Breast epithelium (tissue), 4 donors: ENCODE measurements at regions not wholly inside any gene's neighbourhood (a gene's known extent, or its start where the extent isn't known, plus 50 kb on each side); places are given as distances from the start of the nearest gene placed in this dataset.

Experiments
- DNase-seq, 2 donors: peaks; one replicate each; pipeline ENCODE4 v3.0.0-alpha.2; 2019; ENCODE audit warnings: low spot score in 2 of 2
- H3K27ac ChIP-seq, 2 donors: fragments of 200-600 bp; sonication (generic) in 1 of 2; one replicate each; pipeline ENCODE4 v1.5.1; 2016 to 2019; ENCODE audit warnings: mild to moderate bottlenecking in 1 of 2
- H3K27me3 ChIP-seq, 2 donors: fragments of 200-600 bp; sonication (generic) in 1 of 2; one replicate each; pipeline versions ENCODE4 v1.5.1 to v1.6.0; 2017 to 2019; ENCODE audit warnings: control low read depth in 1 of 2, mild to moderate bottlenecking in 1 of 2
- H3K36me3 ChIP-seq: fragments of 200-600 bp; one replicate; pipeline ENCODE4 v1.5.1; 2019
- H3K4me1 ChIP-seq, 2 donors: fragments of 200-600 bp; sonication (generic); one replicate each; pipeline ENCODE4 v1.5.1; 2016 to 2019; ENCODE audit warnings: control low read depth in 1 of 2
- H3K4me3 ChIP-seq, 3 donors: fragments of 200-600 bp; sonication (generic); 1 replicate in 2 of 3; 2 replicates in 1 of 3; pipeline ENCODE4 v1.5.1; 2016 to 2019; ENCODE audit warnings: mild to moderate bottlenecking in 3 of 3, moderate library complexity in 2 of 3
- H3K9me3 ChIP-seq, 2 donors: fragments of 200-600 bp; sonication (generic) in 1 of 2; one replicate each; pipeline ENCODE4 v1.5.1; 2016 to 2019; ENCODE audit warnings: control low read depth in 1 of 2
- POLR2A ChIP-seq: fragments of 450-650 bp; IDR thresholded peaks from one replicate; pipeline ENCODE4 v1.6.1; 2016; ENCODE audit warnings: antibody characterized with exemption, mild to moderate bottlenecking, moderate library complexity
- POLR2AphosphoS5 ChIP-seq, 3 donors: sonication (generic); formaldehyde crosslinking; IDR thresholded peaks; one replicate each; pipeline ENCODE4 v1.6.1; 2017; ENCODE audit warnings: antibody characterized with exemption in 3 of 3
- intact Hi-C: fragments of 100-400 bp; cut with DNase I; formaldehyde crosslinking; loops from one replicate; pipeline ENCODE4 v1.15.1; 2023; ENCODE audit warnings: low total_unique reads
- TF ChIP-seq, protein P1 (sequence below), 3 donors: fragments of 450-650 bp; IDR thresholded peaks; one replicate each; pipeline ENCODE4 v1.5.1; 2016 to 2017; ENCODE audit warnings: antibody characterized with exemption in 3 of 3, mild to moderate bottlenecking in 3 of 3, moderate library complexity in 3 of 3

DNA sequence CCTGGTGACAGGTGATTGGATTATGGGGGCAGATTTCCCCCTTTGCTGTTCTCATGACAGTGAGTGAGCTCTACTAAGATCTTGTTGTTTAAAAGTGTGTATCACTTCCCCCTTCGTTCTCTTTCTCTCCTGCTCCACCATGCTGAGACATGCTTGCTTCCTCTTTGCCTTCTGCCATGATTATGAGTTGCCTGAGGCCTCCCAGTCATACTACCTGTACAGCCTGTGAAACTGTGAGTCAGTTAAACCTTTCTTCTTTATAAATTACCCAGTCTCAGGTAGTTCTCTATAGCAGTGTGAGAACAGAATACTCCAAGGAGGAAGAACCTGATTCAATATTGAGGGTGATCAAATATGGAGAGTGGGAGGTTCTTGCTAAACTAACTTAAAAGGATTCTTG lies 724.9 kb downstream of the DOK5 start:
- H3K36me3 ChIP-seq = no peaks in the 10 kb centered on the region
- no peaks in the 10 kb centered on the region for H3K27me3 ChIP-seq
- no peak for DNase-seq
- intact Hi-C loops = no loop called here
- no peak overlapping the region for H3K27ac ChIP-seq
- no peak overlapping the region for H3K4me3 ChIP-seq
- no peaks in the 10 kb centered on the region for H3K4me1 ChIP-seq
- TF ChIP-seq POLR2A (no peak), POLR2AphosphoS5 (IDR thresholded peaks at IDR 0.05) (no peak)
- TF ChIP-seq, protein P1, sequence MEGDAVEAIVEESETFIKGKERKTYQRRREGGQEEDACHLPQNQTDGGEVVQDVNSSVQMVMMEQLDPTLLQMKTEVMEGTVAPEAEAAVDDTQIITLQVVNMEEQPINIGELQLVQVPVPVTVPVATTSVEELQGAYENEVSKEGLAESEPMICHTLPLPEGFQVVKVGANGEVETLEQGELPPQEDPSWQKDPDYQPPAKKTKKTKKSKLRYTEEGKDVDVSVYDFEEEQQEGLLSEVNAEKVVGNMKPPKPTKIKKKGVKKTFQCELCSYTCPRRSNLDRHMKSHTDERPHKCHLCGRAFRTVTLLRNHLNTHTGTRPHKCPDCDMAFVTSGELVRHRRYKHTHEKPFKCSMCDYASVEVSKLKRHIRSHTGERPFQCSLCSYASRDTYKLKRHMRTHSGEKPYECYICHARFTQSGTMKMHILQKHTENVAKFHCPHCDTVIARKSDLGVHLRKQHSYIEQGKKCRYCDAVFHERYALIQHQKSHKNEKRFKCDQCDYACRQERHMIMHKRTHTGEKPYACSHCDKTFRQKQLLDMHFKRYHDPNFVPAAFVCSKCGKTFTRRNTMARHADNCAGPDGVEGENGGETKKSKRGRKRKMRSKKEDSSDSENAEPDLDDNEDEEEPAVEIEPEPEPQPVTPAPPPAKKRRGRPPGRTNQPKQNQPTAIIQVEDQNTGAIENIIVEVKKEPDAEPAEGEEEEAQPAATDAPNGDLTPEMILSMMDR (IDR thresholded peaks at IDR 0.05) = no peak
- H3K9me3 ChIP-seq = peaks cover 0 to 4% of the 10 kb centered on the region in 2 donors

DNA sequence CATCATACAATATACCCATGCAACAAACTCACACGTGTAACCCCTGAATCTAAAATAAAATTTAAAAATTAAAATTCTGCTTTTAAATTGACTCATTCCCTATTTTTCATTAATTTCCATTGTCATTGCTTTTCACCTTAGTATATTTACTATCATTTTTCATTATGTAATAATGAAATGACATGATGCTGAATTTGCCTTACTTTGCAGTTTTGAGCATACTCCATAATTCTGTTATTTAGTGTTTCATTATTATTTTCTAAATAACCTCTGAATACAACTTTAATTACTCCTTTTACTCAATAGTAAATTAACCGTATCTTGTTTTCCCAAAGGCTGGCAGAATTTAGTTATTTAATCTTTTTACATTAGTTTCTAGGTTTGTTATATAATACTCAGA lies 719.6 kb downstream of the DOK5 start:
- H3K9me3 ChIP-seq = no peaks in the 10 kb centered on the region
- intact Hi-C loops = loop anchor here (2.0 kb wide), 1 partner anchor 14 kb away; no protein-coding TSS in a partner anchor
- H3K4me3 ChIP-seq = no peak overlapping the region
- H3K27ac ChIP-seq = no peak overlapping the region
- H3K27me3 ChIP-seq = no peaks in the 10 kb centered on the region
- TF ChIP-seq, protein P1 (IDR thresholded peaks at IDR 0.05) = no peak
- no peak for TF ChIP-seq POLR2AphosphoS5 (IDR thresholded peaks at IDR 0.05)
- TF ChIP-seq POLR2A = no peak
- no peaks in the 10 kb centered on the region for H3K4me1 ChIP-seq
- no peak for DNase-seq
- H3K36me3 ChIP-seq = no peaks in the 10 kb centered on the region

DNA sequence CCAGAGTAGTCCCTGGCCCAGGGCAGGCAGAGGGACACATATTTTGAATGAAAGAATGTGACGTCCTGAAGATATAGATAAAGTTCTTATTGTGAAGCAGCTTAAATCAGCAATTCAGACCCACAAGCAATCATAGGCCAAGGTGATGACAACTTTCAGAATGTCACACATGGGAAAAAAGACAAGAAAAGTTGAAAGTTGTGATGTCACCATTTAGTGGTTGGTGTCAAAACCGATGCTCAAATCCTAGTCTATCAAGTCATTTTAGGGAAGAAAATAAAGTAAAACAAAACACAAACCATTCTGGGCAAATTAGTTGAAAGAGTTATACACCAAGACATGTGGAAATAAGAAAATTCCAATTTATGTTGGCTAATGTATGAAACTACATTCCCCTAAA lies 710.8 kb downstream of the DOK5 start:
- Histone ChIP-seq H3K4me1 (no peaks in the 10 kb centered on the region), H3K27me3 (no peaks in the 10 kb centered on the region), H3K27ac (no peak overlapping the region), H3K9me3 (no peaks in the 10 kb centered on the region), H3K4me3 (no peak overlapping the region), H3K36me3 (no peaks in the 10 kb centered on the region)
- TF ChIP-seq, protein P1 (IDR thresholded peaks at IDR 0.05) = no peak
- TF ChIP-seq POLR2A = no peak
- no peak for TF ChIP-seq POLR2AphosphoS5 (IDR thresholded peaks at IDR 0.05)
- intact Hi-C loops = no loop called here
- DNase-seq = no peak

DNA sequence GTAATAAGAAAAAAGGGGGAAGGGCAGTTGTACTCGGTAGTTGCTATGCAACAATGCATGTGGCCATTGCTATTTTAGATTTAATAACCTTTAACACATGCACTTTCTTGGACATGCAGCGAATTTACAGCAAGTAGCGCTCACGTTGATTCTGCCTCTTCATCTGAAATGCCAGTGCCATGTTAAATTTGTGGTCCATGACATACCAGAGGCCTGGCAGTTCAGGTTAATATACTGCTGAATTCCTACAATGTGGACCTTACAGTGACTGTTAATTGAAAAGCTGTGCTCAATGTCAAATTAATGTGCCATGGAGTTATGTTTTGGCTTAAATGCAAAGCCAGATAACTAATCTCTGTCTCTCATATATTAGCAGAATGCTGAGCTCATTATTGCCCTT lies 699.7 kb downstream of the DOK5 start:
- Histone ChIP-seq H3K27ac (no peak overlapping the region), H3K27me3 (no peaks in the 10 kb centered on the region), H3K4me3 (no peak overlapping the region), H3K4me1 (no peaks in the 10 kb centered on the region), H3K9me3 (peaks cover 3 to 5% of the 10 kb centered on the region in 2 donors), H3K36me3 (no peaks in the 10 kb centered on the region)
- TF ChIP-seq, protein P1 (IDR thresholded peaks at IDR 0.05) = no peak
- TF ChIP-seq POLR2AphosphoS5 (IDR thresholded peaks at IDR 0.05) (no peak), POLR2A (no peak)
- DNase-seq = no peak
- intact Hi-C loops = no loop called here

DNA sequence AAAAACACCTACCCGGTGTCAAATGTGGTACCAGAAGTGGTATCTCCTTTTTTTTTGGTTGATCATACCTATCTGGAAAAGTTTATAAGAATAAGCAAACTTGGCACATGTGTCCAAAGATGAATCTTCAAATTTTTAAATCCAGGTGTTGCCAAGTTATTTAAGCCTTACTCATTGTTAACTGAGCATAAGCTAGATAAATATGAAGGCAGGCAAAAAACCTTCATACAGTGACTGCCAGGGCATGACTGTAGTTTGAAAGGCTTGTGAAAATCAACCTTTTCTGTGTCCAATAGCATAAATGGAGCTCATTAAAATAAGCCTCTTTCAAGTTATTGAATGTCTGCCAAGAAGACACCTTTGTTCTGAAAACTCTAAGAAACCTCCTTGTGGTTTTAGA lies 699.2 kb downstream of the DOK5 start:
- H3K27ac ChIP-seq = no peak overlapping the region
- H3K36me3 ChIP-seq = no peaks in the 10 kb centered on the region
- intact Hi-C loops = no loop called here
- no peak overlapping the region for H3K4me3 ChIP-seq
- DNase-seq = no peak
- TF ChIP-seq POLR2AphosphoS5 (IDR thresholded peaks at IDR 0.05) (no peak), POLR2A (no peak)
- TF ChIP-seq, protein P1 (IDR thresholded peaks at IDR 0.05) = no peak
- H3K27me3 ChIP-seq = no peaks in the 10 kb centered on the region
- no peaks in the 10 kb centered on the region for H3K4me1 ChIP-seq
- H3K9me3 ChIP-seq = peaks cover 0 to under 1% of the 10 kb centered on the region in 2 donors
